BE2C (cell line): ENCODE measurements at regions not wholly inside any gene's neighbourhood (a gene's known extent, or its start where the extent isn't known, plus 50 kb on each side); places are given as distances from the start of the nearest gene placed in this dataset.

Experiments
- DNase-seq: peaks from one replicate; pipeline ENCODE4 v3.0.0-alpha.2; 2020
- H3K27me3 ChIP-seq: fragments of 250-450 bp; sonication (Bioruptor Pico); 2 replicates; pipeline ENCODE4 v1.5.1; 2020; ENCODE audit warnings: mild to moderate bottlenecking
- H3K36me3 ChIP-seq: fragments of 250-450 bp; sonication (Bioruptor Pico); 2 replicates; pipeline ENCODE4 v1.5.1; 2020; ENCODE audit warnings: mild to moderate bottlenecking
- H3K4me1 ChIP-seq: fragments of 250-450 bp; sonication (Bioruptor Pico); 2 replicates; pipeline ENCODE4 v1.5.1; 2020
- H3K4me3 ChIP-seq: 2 replicates; pipeline ENCODE4 v1.5.1; 2011; ENCODE audit warnings: low read depth, low read length
- H3K9me3 ChIP-seq: fragments of 250-450 bp; sonication (Bioruptor Pico); 2 replicates; pipeline ENCODE4 v1.5.1; 2020
- CTCF ChIP-seq: IDR thresholded peaks from 2 replicates; pipeline ENCODE4 v1.5.1; 2012; ENCODE audit warnings: mild to moderate bottlenecking, low read depth, low read length

- no peaks in the 10 kb centered on the region for H3K4me1 ChIP-seq
- no peaks in the 10 kb centered on the region for H3K27me3 ChIP-seq
These were observed 110.0 kb upstream of the PAX6 start for GRCh38 chr11:31921081-31921480.

GRCh38 chr11:31919175-31919574 is 108.1 kb upstream of the PAX6 start:
- H3K9me3 ChIP-seq, result no peaks in the 10 kb centered on the region
- DNase-seq, result no peak
- TF ChIP-seq CTCF, result no peak
- no peak overlapping the region for H3K4me3 ChIP-seq
- H3K36me3 ChIP-seq, result no peaks in the 10 kb centered on the region
- no peaks in the 10 kb centered on the region for H3K4me1 ChIP-seq
- H3K27me3 ChIP-seq, result no peaks in the 10 kb centered on the region

More at GRCh38 chr11:31921081-31921480, 110.0 kb upstream of the PAX6 start:
- no peaks in the 10 kb centered on the region for H3K36me3 ChIP-seq
- H3K4me3 ChIP-seq, result no peak overlapping the region
- no peak for DNase-seq
- H3K9me3 ChIP-seq, result no peaks in the 10 kb centered on the region
- no peak for TF ChIP-seq CTCF

- Histone ChIP-seq H3K27me3 (no peaks in the 10 kb centered on the region), H3K36me3 (no peaks in the 10 kb centered on the region), H3K4me3 (no peak overlapping the region), H3K9me3 (no peaks in the 10 kb centered on the region), H3K4me1 (no peaks in the 10 kb centered on the region)
- no peak for DNase-seq
- TF ChIP-seq CTCF, result no peak
These were observed 104.7 kb upstream of the PAX6 start for GRCh38 chr11:31915867-31916266.

GRCh38 chr11:31913985-31914384 is 102.9 kb upstream of the PAX6 start:
- no peak for TF ChIP-seq CTCF
- no peak for DNase-seq

GRCh38 chr11:31912808-31913207 is 101.7 kb upstream of the PAX6 start:
- no peak overlapping the region for H3K4me3 ChIP-seq
- no peaks in the 10 kb centered on the region for H3K9me3 ChIP-seq
- DNase-seq, result no peak
- no peaks in the 10 kb centered on the region for H3K36me3 ChIP-seq
- H3K27me3 ChIP-seq, result no peaks in the 10 kb centered on the region
- TF ChIP-seq CTCF, result no peak
- H3K4me1 ChIP-seq, result no peaks in the 10 kb centered on the region

More at GRCh38 chr11:31913985-31914384, 102.9 kb upstream of the PAX6 start:
- no peaks in the 10 kb centered on the region for H3K9me3 ChIP-seq
- no peaks in the 10 kb centered on the region for H3K36me3 ChIP-seq
- H3K4me1 ChIP-seq, result no peaks in the 10 kb centered on the region
- H3K4me3 ChIP-seq, result no peak overlapping the region
- no peaks in the 10 kb centered on the region for H3K27me3 ChIP-seq

- no peaks in the 10 kb centered on the region for H3K36me3 ChIP-seq
- H3K4me3 ChIP-seq, result no peak overlapping the region
- no peak for TF ChIP-seq CTCF
- H3K27me3 ChIP-seq, result no peaks in the 10 kb centered on the region
- no peaks in the 10 kb centered on the region for H3K9me3 ChIP-seq
- DNase-seq, result no peak
- H3K4me1 ChIP-seq, result no peaks in the 10 kb centered on the region
These were observed 99.9 kb upstream of the PAX6 start for GRCh38 chr11:31910950-31911576.
